Prostate gland (tissue), 2 donors: ENCODE measurements at regions not wholly inside any gene's neighbourhood (a gene's known extent, or its start where the extent isn't known, plus 50 kb on each side); places are given as distances from the start of the nearest gene placed in this dataset.

Experiments
- CTCF ChIP-seq, 4 experiments: fragments of 200-600 bp in 2 of 4; fragments of 450-650 bp in 2 of 4; sonication (generic) in 2 of 4; IDR thresholded peaks; 1 replicate in 3 of 4; 2 replicates in 1 of 4; pipeline ENCODE4 v1.5.1; 2016 to 2019; ENCODE audit warnings: antibody characterized with exemption in 4 of 4, mild to moderate bottlenecking in 2 of 4, moderate library complexity in 2 of 4
- POLR2A ChIP-seq: fragments of 450-650 bp; IDR thresholded peaks from one replicate; pipeline ENCODE4 v1.6.1; 2016; ENCODE audit warnings: antibody characterized with exemption, mild to moderate bottlenecking
- POLR2AphosphoS5 ChIP-seq: sonication (generic); formaldehyde crosslinking; IDR thresholded peaks from one replicate; pipeline ENCODE4 v1.6.1; 2017; ENCODE audit warnings: antibody characterized with exemption

- TF ChIP-seq CTCF (IDR thresholded peaks at IDR 0.05) (no peak), POLR2A (no peak), POLR2AphosphoS5 (no peak)
Measured at GRCh38 chrX:110563282-110563681, 204.6 kb downstream of the RTL9 start.
